Prostate gland (tissue), 2 donors: ENCODE measurements at regions not wholly inside any gene's neighbourhood (a gene's known extent, or its start where the extent isn't known, plus 50 kb on each side); places are given as distances from the start of the nearest gene placed in this dataset.

Experiments
- CTCF ChIP-seq, 4 experiments: fragments of 200-600 bp in 2 of 4; fragments of 450-650 bp in 2 of 4; sonication (generic) in 2 of 4; IDR thresholded peaks; 1 replicate in 3 of 4; 2 replicates in 1 of 4; pipeline ENCODE4 v1.5.1; 2016 to 2019; ENCODE audit warnings: antibody characterized with exemption in 4 of 4, mild to moderate bottlenecking in 2 of 4, moderate library complexity in 2 of 4
- POLR2A ChIP-seq: fragments of 450-650 bp; IDR thresholded peaks from one replicate; pipeline ENCODE4 v1.6.1; 2016; ENCODE audit warnings: antibody characterized with exemption, mild to moderate bottlenecking
- POLR2AphosphoS5 ChIP-seq: sonication (generic); formaldehyde crosslinking; IDR thresholded peaks from one replicate; pipeline ENCODE4 v1.6.1; 2017; ENCODE audit warnings: antibody characterized with exemption

GRCh38 chr2:88396209-88396608 is 56.3 kb downstream of the FOXI3 start:
- TF ChIP-seq CTCF (IDR thresholded peaks at IDR 0.05) (no peak), POLR2A (no peak), POLR2AphosphoS5 (no peak)
